Spleen (tissue), 11 donors: ENCODE measurements at regions not wholly inside any gene's neighbourhood (a gene's known extent, or its start where the extent isn't known, plus 50 kb on each side); places are given as distances from the start of the nearest gene placed in this dataset.

Source experiments
- DNase-seq: peaks from one replicate; pipeline ENCODE4 v3.0.0-alpha.2; 2020
- H3K27ac ChIP-seq, 8 donors: fragments of 200-600 bp; sonication (generic) in 7 of 8; 1 replicate in 4 of 8; 2 replicates in 4 of 8; pipeline versions ENCODE4 v1.5.0 to v1.8.0; 2016 to 2021; ENCODE audit warnings: inconsistent platforms in 4 of 8, mild to moderate bottlenecking in 4 of 8, moderate library complexity in 1 of 8
- H3K27me3 ChIP-seq, 7 donors: fragments of 200-600 bp; sonication (generic) in 6 of 7; replicated peaks in 1 of 7; 1 replicate in 4 of 7; 2 replicates in 3 of 7; pipeline versions ENCODE4 v1.5.0 to v1.8.0; 2016 to 2021; ENCODE audit warnings: inconsistent platforms in 3 of 7, mild to moderate bottlenecking in 1 of 7
- H3K36me3 ChIP-seq, 6 donors: fragments of 200-600 bp; sonication (generic) in 5 of 6; 1 replicate in 4 of 6; 2 replicates in 2 of 6; pipeline versions ENCODE4 v1.5.0 to v1.8.0; 2016 to 2021; ENCODE audit warnings: inconsistent platforms in 2 of 6
- H3K4me1 ChIP-seq, 6 donors: fragments of 200-600 bp; sonication (generic) in 5 of 6; 1 replicate in 3 of 6; 2 replicates in 3 of 6; pipeline versions ENCODE4 v1.5.0 to v1.8.0; 2016 to 2021; ENCODE audit warnings: inconsistent platforms in 3 of 6
- H3K4me3 ChIP-seq, 8 donors: fragments of 200-600 bp; sonication (generic) in 7 of 8; 1 replicate in 4 of 8; 2 replicates in 4 of 8; pipeline versions ENCODE4 v1.5.0 to v1.8.0; 2016 to 2021; ENCODE audit warnings: inconsistent platforms in 4 of 8, mild to moderate bottlenecking in 4 of 8, moderate library complexity in 2 of 8
- H3K9me3 ChIP-seq, 8 donors: fragments of 200-600 bp; sonication (generic) in 7 of 8; 1 replicate in 4 of 8; 2 replicates in 4 of 8; pipeline versions ENCODE4 v1.5.0 to v1.8.0; 2016 to 2021; ENCODE audit warnings: inconsistent platforms in 4 of 8
- CTCF ChIP-seq, 11 experiments: fragments of 200-600 bp in 7 of 11; fragments of 450-650 bp in 4 of 11; sonication (generic) in 4 of 11; IDR thresholded peaks in 8 of 11; conservative IDR thresholded peaks in 3 of 11; 1 replicate in 7 of 11; 2 replicates in 4 of 11; pipeline versions ENCODE4 v1.4.0 to v1.8.0; 2016 to 2021; ENCODE audit warnings: antibody characterized with exemption in 11 of 11, inconsistent platforms in 4 of 11, mild to moderate bottlenecking in 1 of 11
- POLR2A ChIP-seq, 3 donors: fragments of 450-650 bp; IDR thresholded peaks; one replicate each; pipeline ENCODE4 v1.5.1; 2017; ENCODE audit warnings: antibody characterized with exemption in 3 of 3, mild to moderate bottlenecking in 1 of 3
- POLR2AphosphoS5 ChIP-seq, 3 donors: sonication (generic); formaldehyde crosslinking; IDR thresholded peaks; one replicate each; pipeline ENCODE4 v1.5.1; 2017; ENCODE audit warnings: antibody characterized with exemption in 3 of 3
- WGBS, 5 donors: extraction: QIAGEN DNeasy Blood & Tissue Kit in 3 of 5; methylation state at CpG; one replicate each; pipeline versions ENCODE4 v1.1.5 to v1.1.7; 2013 to 2018; 5-methylcytosine and 5-hydroxymethylcytosine counted together
- intact Hi-C: fragments of 100-400 bp; cut with DNase I; formaldehyde crosslinking; loops from one replicate; pipeline ENCODE4 v1.15.0; 2023; ENCODE audit warnings: low total_unique reads
- donor health status: healthy with polysubstance abuse.
- donor health status: DM: no; HTN: no; CAD: no; lungs with moderate emphysema.
- donor health status: DM: no; HTN: no; CAD: no.
- donor health status: Bipolar disorder and iron deficiency.
- donor health status: healthy.
- donor health status: DM: no; HTN: no; CAD: no.
- donor health status: DM: yes; HTN: yes; CAD: no.

GRCh38 chr13:106145997-106146864 is 389.2 kb downstream of the EFNB2 start:
- Histone ChIP-seq H3K4me3 (no peak overlapping the region), H3K4me1 (no peaks in the 10 kb centered on the region), H3K27me3 (no peaks in the 10 kb centered on the region), H3K27ac (no peak overlapping the region), H3K9me3 (no peaks in the 10 kb centered on the region), H3K36me3 (no peaks in the 10 kb centered on the region)
- WGBS, 5 donors, result 51 to 84% (median 72%) methylated on average over 2 of the region's 2 CpGs
- TF ChIP-seq POLR2AphosphoS5 (IDR thresholded peaks at IDR 0.05) (no peak), CTCF (IDR thresholded peaks at IDR 0.05 in 8 of 11, conservative IDR thresholded peaks at IDR 0.05 in 3 of 11) (no peak), POLR2A (IDR thresholded peaks at IDR 0.05) (no peak)
- intact Hi-C loops, result no loop called here
- no peak for DNase-seq

DNA sequence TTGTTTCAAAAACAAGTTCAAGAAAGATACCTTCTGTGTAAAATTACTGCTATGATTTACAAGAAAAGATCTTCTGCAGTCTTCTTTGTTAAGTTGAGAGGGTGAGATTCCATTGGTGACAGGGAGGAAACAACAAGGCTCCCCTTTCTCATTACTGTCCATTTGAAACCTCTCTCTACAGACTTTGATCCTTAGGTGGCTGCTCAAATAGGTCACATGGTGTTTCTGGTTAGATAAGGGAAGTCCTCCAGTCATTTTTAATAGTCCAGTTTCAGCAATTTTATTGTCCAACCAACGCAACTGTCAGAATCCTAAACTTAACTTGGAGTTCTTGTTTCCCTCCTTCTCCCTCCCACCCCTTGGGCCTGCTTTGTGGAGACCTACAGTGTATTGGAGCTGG is 390.4 kb downstream of the EFNB2 start:
- H3K4me1 ChIP-seq, result no peaks in the 10 kb centered on the region
- 77 to 94% (median 88%) methylated on average over 1 of the region's 1 CpG for WGBS, 5 donors
- H3K4me3 ChIP-seq, result no peak overlapping the region
- no peak for DNase-seq
- TF ChIP-seq POLR2AphosphoS5 (IDR thresholded peaks at IDR 0.05) (no peak), POLR2A (IDR thresholded peaks at IDR 0.05) (no peak), CTCF (IDR thresholded peaks at IDR 0.05 in 8 of 11, conservative IDR thresholded peaks at IDR 0.05 in 3 of 11) (no peak)
- no peaks in the 10 kb centered on the region for H3K36me3 ChIP-seq
- H3K27me3 ChIP-seq, result no peaks in the 10 kb centered on the region
- H3K27ac ChIP-seq, result no peak overlapping the region
- no peaks in the 10 kb centered on the region for H3K9me3 ChIP-seq
- intact Hi-C loops, result no loop called here

DNA sequence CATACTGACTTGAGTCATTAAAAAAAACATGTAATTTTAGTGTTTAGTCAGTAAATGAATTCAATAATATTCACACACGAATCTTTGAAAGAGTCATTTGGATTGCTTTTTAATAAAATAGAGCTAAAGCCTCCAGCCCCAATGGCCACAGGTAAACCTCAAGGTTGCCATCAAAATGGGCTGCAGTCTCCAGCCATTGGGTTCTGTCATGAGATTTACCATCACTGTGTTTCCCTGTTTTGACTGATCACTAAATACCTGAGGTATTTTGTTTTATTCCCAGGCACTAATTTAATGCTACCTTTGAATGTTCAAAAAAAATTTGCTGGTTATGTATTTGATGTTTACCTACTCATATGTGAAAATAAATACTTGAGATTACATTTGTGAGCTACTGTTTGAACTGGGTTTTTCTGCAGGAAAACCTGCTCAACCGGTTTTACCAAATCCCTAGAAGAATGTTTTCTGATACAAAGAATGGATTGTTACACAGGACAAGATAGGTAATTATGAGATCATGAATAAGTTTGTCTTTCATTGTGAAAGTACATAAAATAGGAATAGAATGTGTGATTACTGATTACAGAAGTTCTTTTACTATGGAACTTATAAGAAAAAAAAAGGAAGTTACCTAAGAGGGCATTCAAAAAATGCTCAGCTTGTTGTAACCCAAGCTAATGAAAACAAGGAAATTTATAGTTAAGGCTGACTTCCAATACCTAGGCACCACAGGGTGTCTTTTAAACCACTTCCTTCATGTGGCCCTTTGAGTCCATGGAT is 391.3 kb downstream of the EFNB2 start:
- Histone ChIP-seq H3K27me3 (no peaks in the 10 kb centered on the region), H3K4me3 (no peak overlapping the region), H3K36me3 (no peaks in the 10 kb centered on the region), H3K4me1 (no peaks in the 10 kb centered on the region), H3K27ac (no peak overlapping the region), H3K9me3 (no peaks in the 10 kb centered on the region)
- intact Hi-C loops, result no loop called here
- DNase-seq, result no peak
- TF ChIP-seq CTCF (IDR thresholded peaks at IDR 0.05 in 8 of 11, conservative IDR thresholded peaks at IDR 0.05 in 3 of 11) (no peak), POLR2AphosphoS5 (IDR thresholded peaks at IDR 0.05) (no peak), POLR2A (IDR thresholded peaks at IDR 0.05) (no peak)
- WGBS, 5 donors, result 63 to 69% (median 65%) methylated on average over 2 of the region's 2 CpGs

- H3K27me3 ChIP-seq, result no peaks in the 10 kb centered on the region
- no peaks in the 10 kb centered on the region for H3K36me3 ChIP-seq
- WGBS, 5 donors, result 81 to 95% (median 83%) methylated on average over 2 of the region's 2 CpGs
- no peak overlapping the region for H3K27ac ChIP-seq
- DNase-seq, result no peak
- TF ChIP-seq POLR2A (IDR thresholded peaks at IDR 0.05), result no peak
- no peak for TF ChIP-seq POLR2AphosphoS5 (IDR thresholded peaks at IDR 0.05)
- TF ChIP-seq CTCF (IDR thresholded peaks at IDR 0.05 in 8 of 11, conservative IDR thresholded peaks at IDR 0.05 in 3 of 11), result no peak
- intact Hi-C loops, result no loop called here
- H3K4me3 ChIP-seq, result no peak overlapping the region
- no peaks in the 10 kb centered on the region for H3K9me3 ChIP-seq
- H3K4me1 ChIP-seq, result no peaks in the 10 kb centered on the region
These were observed 392.1 kb downstream of the EFNB2 start for GRCh38 chr13:106143392-106143791.
